GM20000 (cell line): ENCODE measurements at regions not wholly inside any gene's neighbourhood (a gene's known extent, or its start where the extent isn't known, plus 50 kb on each side); places are given as distances from the start of the nearest gene placed in this dataset.

ENCODE experiments used
- DNase-seq: peaks from one replicate; pipeline ENCODE4 v3.0.0; 2012; ENCODE audit warnings: low spot score
- CTCF ChIP-seq: IDR thresholded peaks from 2 replicates; pipeline ENCODE4 v1.5.1; 2012; ENCODE audit warnings: mild to moderate bottlenecking, control low read depth; ENCODE audit errors: extremely low read depth, missing control alignments

DNA sequence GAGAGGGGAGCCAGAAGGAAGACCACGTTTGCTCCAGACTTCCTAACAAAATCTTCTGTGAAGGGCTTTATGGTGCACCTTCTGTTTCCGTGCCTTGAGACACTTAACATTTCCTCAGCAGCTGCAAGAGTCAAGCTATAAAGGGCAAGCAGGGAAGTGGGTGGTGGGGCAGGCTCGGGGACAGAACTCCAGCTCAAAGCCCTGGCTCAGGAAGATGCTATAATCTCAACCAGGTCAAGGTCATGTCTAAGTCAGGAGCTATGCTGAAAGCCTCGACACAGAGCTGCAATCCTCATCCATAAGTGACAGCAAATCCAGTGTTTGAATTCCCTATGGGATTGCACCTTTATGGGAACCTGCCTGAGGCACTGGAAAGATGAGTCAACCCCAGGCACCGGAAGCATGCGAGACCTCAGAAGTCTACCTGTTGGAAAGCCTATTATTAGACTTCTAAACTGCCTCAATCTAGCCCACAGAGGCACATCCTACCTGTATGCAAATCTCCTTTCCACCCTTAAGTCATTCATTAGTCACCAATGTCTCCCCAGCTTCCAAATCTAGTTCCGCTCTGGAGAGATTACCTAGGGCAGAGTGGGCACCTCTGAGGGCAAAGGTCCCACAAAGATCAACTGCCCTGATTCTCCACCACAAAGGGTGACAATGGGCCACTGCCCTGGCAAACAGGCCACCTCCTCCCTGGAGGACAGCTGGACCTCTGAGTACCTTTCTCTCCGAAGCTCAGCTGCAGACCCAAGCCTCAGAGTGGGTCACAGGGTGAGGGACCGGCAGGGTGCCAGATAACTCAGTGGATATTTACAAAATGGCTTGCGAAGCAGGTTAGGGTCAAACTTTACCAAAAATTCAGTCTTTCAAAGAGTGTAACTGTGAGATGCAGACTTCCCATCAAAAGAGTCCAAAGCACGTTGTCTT, 287.0 kb downstream of the CDC5L start:
- TF ChIP-seq CTCF = no peak
- DNase-seq = no peak

GRCh38 chr6:44675449-44675848, 287.9 kb downstream of the CDC5L start:
- no peak for TF ChIP-seq CTCF

DNA sequence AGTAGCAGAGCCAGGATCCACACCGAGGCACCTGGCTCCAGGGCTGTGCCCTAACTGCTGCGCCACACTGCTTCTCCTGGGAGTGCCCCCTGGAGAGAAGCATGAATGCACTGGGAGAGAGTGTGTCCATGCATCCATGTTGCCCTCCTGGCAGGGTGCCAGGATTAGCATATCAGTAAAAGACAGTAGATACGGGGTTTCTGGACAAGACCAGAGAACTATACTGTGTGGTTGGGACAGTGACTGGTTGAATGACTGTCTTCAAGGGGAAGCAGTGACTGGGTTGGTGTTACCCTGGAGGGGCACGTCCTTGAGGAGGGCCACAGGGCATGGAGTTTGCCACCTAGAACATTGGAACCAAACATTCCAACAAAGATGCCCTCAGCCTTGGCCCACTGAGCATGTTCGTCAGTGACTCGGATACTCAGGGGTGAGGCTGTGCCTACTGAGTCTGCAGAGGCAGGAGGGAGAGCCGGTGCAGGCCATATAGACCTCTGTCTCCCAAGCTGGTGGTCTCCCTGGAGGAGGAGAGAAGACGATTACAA, 288.8 kb downstream of the CDC5L start:
- TF ChIP-seq CTCF = no peak
- no peak for DNase-seq

More at GRCh38 chr6:44675449-44675848, 287.9 kb downstream of the CDC5L start:
- no peak for DNase-seq

- DNase-seq = no peak
- TF ChIP-seq CTCF = no peak
These were observed 289.4 kb downstream of the CDC5L start for GRCh38 chr6:44676826-44677433.

DNA sequence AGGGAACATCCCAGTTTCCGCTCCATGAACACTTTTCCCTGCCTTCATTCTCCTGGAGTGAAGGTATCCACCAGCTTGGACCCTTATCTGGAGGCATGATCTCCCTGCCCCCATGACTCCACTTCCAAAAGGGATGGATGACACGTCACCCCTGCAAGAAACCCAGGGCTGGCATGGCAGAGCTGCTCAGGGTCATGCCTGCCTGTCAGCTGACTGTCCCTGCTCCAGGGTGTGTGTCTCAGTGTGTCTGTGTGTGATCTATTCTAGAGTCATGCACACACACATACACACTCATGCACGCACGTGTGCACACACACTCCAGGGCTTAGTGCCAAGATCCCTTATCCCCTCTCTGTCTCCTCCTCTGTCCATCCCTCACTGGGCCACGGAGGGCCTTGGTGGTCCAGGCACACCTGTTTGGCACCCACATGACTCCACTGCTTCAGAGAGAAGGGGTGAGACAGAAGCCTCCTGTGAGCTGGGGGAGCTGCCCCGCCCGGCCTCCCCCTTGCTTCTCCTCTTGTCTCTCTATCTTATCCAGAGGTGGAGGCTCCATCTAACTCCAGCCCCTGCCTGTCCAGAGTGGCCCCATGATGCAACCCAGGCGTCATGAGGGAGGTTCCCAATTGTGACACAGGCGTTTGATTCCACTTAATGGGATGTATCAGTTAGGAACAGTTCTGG, 290.9 kb downstream of the CDC5L start:
- no peak for TF ChIP-seq CTCF
- DNase-seq = no peak

DNA sequence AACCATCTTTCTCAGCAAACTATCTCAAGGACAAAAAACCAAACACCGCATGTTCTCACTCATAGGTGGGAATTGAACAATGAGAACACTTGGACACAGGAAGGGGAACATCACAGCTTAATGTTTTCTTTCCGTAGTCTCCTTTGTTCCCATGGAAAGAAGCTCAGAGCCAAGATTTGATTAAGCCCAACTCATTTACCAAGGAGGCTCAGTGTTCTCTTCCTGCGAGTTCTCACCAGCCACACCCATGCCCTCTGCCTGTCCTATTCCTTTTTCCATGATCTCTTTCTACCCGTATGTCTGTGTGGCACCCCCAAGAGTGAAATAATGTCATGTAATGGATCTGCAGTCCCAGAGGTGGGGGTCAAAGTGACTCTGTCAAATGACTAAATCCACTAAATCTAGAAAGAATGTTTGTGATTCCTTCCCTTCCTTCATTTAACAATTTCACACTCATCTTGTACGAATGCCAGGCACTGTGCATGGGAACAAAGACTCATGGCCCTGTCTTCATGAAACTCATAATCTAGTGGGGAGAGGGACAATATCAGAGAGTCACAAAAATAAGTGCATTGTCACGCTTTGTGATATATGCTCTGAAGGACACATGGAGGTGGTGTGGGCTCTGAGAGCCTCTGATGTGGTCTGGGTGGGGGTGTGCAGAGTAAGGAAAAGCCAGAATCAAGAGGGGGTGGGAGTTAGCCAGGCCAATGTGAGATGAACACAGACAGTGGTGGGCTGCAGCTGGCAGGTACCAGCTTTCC, 292.1 kb downstream of the CDC5L start:
- no peak for DNase-seq
- TF ChIP-seq CTCF = no peak
